Panc1 (cell line): ENCODE measurements at regions not wholly inside any gene's neighbourhood (a gene's known extent, or its start where the extent isn't known, plus 50 kb on each side); places are given as distances from the start of the nearest gene placed in this dataset.

Experiments
- CTCF ChIP-seq: fragments of 450-650 bp; IDR thresholded peaks from 2 replicates; pipeline ENCODE4 v1.5.1; 2017; ENCODE audit warnings: mild to moderate bottlenecking
- POLR2AphosphoS5 ChIP-seq: IDR thresholded peaks from 2 replicates; pipeline ENCODE4 v1.6.1; 2012; ENCODE audit warnings: mild to moderate bottlenecking, low read depth, low read length, moderate library complexity
- REST ChIP-seq, 2 experiments: IDR thresholded peaks; 2 replicates each; pipeline ENCODE4 v1.6.1; 2011 to 2012; ENCODE audit warnings: low read depth in 2 of 2, control low read depth in 1 of 2, low read length in 1 of 2, mild to moderate bottlenecking in 1 of 2, moderate library complexity in 1 of 2; ENCODE audit not compliant: insufficient read depth in 1 of 2

- TF ChIP-seq CTCF = no peak
- TF ChIP-seq REST (IDR thresholded peaks at IDR 0.05; ENCODE audit: insufficient read depth in 1 of 2, low read depth in 2 of 2, low read length in 1 of 2) = no peak
- no peak for TF ChIP-seq POLR2AphosphoS5
These were observed 495.0 kb upstream of the RGMA start for GRCh38 chr15:93583968-93584367.
